ACHN (cell line): ENCODE measurements at regions not wholly inside any gene's neighbourhood (a gene's known extent, or its start where the extent isn't known, plus 50 kb on each side); places are given as distances from the start of the nearest gene placed in this dataset.
"Not testable (repeated sequence)": the region's sequence is repeated elsewhere in the genome, so short reads cannot be mapped to it uniquely, and the experiment has no call there.

ENCODE experiments used
- DNase-seq: peaks from one replicate; pipeline ENCODE4 v3.0.0-alpha.2; 2015
- in situ Hi-C: cut with HindIII; loops from 2 replicates; pipeline ENCODE4 v1.10.0; 2017; ENCODE audit warnings: low sequenced_read_pairs, low pct_ligation_motif_present, low pct_unique_long_range_greater_than_20kb

DNA sequence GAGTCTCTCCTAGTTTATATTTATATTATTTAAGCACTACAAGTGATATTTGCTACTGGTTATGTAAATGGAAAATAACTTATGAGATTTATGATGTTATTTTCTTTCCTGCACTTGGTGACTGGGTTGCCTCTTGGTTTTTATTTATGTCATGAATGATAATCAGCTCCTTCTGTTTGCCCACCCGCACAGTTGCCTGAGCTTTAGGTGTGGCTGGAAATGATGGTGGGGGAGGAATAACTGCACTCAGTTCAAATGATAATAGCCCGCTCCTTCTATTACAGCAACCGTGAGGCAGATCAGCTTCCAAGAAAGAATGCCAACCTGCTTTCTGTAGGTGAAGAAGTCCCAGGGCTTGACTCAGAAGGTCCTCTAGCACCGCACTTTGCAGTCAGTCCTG lies 190.2 kb upstream of the CAND1 start:
- in situ Hi-C loops = no loop called here
- no peak for DNase-seq

DNA sequence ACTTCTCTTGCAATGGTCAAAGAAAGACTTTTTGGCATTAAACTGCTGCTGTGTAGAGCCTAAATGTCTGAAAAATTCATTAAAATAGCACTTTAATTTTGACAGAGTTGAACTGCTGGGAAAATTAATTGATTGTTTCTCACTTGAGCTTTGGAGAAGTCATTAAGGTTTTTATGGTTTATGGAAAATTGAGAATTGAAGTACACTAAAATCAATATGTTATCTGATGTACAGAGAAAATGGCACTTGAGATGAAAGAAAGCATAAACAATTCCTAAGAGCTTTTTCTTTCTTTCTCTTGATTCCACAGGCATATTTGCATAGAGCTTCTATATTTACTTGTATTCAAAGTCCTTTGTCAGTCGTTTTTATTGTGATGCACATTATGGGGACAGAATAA lies 188.5 kb upstream of the CAND1 start:
- in situ Hi-C loops = no loop called here
- DNase-seq = no peak

GRCh38 chr12:67082221-67082620 lies 186.9 kb upstream of the CAND1 start:
- in situ Hi-C loops = no loop called here
- no peak for DNase-seq

GRCh38 chr12:67085699-67086098 lies 183.5 kb upstream of the CAND1 start:
- in situ Hi-C loops = no loop called here
- no peak for DNase-seq

DNA sequence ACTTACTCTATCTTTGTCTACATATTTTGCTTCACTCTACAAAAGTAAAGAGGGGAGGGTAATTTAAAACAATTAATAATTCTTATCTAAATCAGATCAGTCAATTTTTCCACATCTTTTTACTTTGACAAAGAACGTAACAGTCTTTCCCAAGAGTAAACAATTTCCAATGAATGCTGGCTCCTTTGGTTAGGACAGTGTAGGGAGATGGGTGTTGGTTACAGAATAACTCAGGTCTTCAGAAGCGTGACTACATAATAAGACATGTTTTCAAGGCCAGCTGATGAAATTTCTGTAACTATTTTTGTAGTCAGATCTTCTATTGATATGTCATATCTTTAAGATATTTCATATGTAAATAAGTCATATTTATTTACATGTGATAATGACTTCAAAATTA lies 183.0 kb upstream of the CAND1 start:
- DNase-seq = no peak
- in situ Hi-C loops = no loop called here

DNA sequence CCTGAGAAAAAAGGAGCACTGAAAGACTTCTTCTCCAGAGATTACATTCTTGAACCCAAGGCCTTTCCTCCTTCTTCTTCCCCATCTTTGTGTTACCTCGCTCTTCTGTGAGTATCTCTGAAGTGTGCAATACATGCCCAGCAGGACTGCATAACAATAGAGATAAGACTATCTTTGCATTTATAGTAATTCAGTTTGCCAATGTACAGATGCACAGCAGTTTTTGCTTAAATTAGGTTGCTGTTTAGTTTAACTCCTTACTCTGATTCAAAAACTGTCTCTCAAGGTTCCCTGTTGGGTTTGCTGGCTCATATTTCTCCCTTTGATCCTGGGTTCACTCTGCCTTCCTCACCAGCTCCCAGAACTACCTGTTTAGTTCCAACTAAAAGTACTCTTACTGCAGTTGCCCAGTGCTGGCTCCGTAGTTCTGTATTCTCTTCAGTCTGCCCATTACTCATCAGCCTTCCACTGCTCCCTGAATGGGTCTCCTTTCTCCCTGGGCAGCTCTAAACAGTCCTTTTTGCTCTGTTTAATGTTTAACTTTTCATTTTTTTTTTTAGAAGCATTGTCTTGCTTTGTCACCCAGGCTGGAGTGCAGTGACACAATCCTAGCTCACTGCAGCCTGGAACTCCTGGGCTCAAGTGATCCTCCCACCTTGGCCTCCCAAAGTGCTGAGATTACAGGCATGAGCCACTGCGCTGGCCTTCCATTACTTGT lies 180.6 kb upstream of the CAND1 start:
- peak; percentile 70 for DNase-seq
- in situ Hi-C loops = no loop called here

- DNase-seq = peak; percentile 88
Measured at GRCh38 chr12:67091204-67091603, 178.0 kb upstream of the CAND1 start.

GRCh38 chr12:67091678-67092077 lies 177.5 kb upstream of the CAND1 start:
- in situ Hi-C loops = no loop called here
- no peak for DNase-seq

More at GRCh38 chr12:67091204-67091603, 178.0 kb upstream of the CAND1 start:
- in situ Hi-C loops = no loop called here

GRCh38 chr12:67092934-67093333 lies 176.2 kb upstream of the CAND1 start:
- DNase-seq, in situ Hi-C loops: not testable (repeated sequence)

- no peak for DNase-seq
- in situ Hi-C loops = no loop called here
Measured at GRCh38 chr12:67096533-67097318, 172.4 kb upstream of the CAND1 start.

DNA sequence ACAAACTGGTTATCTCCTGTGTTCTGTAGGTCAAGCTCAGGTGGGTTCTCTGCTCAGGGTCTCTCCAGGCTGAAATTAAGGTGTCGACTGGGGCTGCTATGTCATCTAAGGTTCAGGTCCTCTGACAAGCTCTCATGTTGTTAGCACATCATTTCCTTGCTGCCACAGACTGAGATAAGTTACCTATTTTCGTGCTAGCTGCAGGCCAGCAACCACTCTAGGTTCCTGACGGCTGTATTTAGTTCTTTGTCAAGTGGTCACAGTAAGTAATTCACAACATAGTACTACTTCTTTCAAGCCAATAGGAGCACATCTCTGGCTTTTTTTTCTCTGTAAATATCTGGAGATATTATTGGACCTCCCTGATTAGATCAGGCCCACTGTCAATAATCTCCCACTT lies 169.3 kb upstream of the CAND1 start:
- in situ Hi-C loops = no loop called here
- DNase-seq = no peak

GRCh38 chr12:67103521-67103920 lies 165.6 kb upstream of the CAND1 start:
- in situ Hi-C loops = no loop called here
- no peak for DNase-seq

DNA sequence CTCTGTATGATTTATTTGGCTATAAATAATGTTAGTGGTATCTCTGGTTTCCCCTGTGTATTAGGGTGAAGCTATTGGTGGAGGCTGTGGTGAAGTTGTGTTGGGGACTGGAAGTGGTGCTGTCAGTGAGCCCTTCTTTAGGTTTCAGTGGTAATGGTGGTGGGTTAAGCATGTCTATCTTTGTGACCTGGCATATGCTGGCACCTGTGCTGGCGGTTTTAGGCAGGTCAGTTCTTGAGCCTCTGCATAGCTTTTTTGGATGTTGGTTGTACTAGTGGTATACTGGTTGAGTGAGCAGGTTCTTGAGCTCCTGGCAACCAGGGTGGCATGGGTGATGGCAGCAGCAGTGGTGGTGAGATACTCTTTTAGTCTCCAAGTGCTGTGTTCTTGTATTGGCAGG lies 161.9 kb upstream of the CAND1 start:
- DNase-seq = no peak
- in situ Hi-C loops = no loop called here

DNA sequence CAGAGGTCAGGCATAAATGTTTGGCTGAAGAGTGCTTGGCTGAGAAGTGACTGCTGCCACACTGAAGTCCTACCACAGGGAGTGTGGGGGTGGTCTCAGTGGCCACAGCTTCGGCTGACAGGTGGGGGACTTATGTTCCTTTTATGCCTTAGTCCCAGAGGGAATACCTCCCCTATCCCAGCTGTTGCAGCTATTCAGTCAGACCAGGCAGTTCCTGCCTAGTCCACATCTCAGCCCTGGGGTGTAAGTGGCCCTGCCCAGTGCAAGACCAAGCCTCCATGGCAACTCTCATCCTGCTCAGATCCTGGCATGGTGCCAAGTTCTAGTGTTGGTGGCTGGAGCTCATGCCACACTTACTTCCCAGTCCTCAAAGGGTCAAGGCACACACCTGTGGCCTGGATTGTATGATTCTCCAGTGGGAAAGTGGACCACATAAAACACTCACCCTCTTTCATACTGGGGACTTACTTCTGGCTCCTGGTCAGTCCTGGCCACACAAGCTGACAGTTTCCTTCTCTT lies 161.3 kb upstream of the CAND1 start:
- in situ Hi-C loops = no loop called here
- no peak for DNase-seq

DNA sequence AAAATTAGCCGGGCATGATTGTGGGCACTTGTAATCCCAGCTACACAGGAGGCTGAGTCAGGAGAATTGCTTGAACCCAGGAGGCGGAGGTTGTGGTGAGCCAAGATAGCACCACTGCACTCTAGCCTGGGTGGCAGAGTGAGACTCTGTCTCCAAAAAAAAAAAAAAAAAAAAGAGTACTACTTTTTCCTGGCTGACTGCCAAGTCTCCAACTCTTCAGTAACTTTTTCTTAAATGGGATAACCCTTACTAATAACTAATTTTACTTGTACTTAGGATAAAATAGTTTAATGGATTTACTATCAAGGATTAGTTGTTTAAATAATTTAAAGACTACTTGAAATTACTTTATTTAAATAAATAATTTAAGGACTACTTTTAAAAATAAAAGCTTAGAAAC lies 158.8 kb upstream of the CAND1 start:
- DNase-seq, in situ Hi-C loops: not testable (repeated sequence)

GRCh38 chr12:67111182-67111581 lies 158.0 kb upstream of the CAND1 start:
- DNase-seq = no peak
- in situ Hi-C loops = no loop called here

- in situ Hi-C loops = no loop called here
Measured at GRCh38 chr12:67112586-67112985, 156.6 kb upstream of the CAND1 start.

DNA sequence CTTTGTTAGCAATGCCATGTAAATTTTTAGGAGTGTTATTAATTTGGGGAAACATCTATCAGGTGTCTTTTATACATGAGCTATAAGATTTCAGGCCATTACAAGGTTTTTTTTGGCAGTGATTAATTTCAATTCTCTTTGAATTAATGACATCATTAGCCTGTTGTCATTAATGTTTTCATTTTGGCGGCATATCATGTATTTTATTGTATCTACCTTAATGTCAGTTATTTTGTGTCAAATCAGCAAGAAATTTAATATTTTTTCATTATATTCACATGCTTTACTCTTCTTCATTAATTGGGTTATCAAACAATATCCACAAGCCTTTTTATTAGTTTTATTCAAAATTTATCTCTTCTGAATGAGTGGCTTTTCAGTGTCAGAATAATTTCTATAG lies 153.0 kb upstream of the CAND1 start:
- no peak for DNase-seq
- in situ Hi-C loops = no loop called here

More at GRCh38 chr12:67112586-67112985, 156.6 kb upstream of the CAND1 start:
- DNase-seq = no peak

GRCh38 chr12:67122584-67122983 lies 146.6 kb upstream of the CAND1 start:
- DNase-seq = no peak
- in situ Hi-C loops = no loop called here

DNA sequence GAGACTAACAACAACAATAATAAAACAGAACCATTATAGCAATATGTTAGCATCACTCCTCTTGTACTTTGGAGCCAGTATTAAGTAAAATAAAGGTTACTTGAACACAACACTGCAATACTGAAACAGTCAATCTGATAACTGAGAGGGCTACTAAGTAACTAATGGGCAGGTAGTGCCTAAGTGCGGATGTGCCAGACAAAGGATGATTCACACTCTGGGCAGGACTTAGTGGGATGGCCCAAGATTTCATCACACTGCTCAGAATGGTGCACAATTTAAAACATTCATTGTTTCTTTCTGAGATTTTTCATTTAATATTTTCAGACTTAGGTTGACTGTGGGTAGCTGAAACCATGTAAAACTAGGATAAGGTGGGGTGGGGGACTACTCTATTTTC lies 131.9 kb upstream of the CAND1 start:
- DNase-seq = peak; percentile 28
- in situ Hi-C loops = no loop called here
